ENCODE measurements at regions not wholly inside any gene's neighbourhood (a gene's known extent, or its start where the extent isn't known, plus 50 kb on each side); places are given as distances from the start of the nearest gene placed in this dataset.

GRCh38 chr3:107919239-107919638 is 171.6 kb downstream of the CD47 start:
- TF ChIP-seq, protein P1, sequence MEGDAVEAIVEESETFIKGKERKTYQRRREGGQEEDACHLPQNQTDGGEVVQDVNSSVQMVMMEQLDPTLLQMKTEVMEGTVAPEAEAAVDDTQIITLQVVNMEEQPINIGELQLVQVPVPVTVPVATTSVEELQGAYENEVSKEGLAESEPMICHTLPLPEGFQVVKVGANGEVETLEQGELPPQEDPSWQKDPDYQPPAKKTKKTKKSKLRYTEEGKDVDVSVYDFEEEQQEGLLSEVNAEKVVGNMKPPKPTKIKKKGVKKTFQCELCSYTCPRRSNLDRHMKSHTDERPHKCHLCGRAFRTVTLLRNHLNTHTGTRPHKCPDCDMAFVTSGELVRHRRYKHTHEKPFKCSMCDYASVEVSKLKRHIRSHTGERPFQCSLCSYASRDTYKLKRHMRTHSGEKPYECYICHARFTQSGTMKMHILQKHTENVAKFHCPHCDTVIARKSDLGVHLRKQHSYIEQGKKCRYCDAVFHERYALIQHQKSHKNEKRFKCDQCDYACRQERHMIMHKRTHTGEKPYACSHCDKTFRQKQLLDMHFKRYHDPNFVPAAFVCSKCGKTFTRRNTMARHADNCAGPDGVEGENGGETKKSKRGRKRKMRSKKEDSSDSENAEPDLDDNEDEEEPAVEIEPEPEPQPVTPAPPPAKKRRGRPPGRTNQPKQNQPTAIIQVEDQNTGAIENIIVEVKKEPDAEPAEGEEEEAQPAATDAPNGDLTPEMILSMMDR (IDR thresholded peaks at IDR 0.05; ENCODE audit: insufficient read depth in 1 of 2, low read depth in 1 of 2, low read length in 1 of 2, severe bottlenecking in 1 of 2, unreplicated experiment in 1 of 2) = no peak
- Histone ChIP-seq H3K4me3 (ENCODE audit: low read depth, low read length) (no peak overlapping the region), H3K27me3 (replicated peaks; ENCODE audit: control insufficient read depth, insufficient read depth, low read length) (no peaks in the 10 kb centered on the region), H3K9me3 (no peaks in the 10 kb centered on the region), H3K4me1 (no peaks in the 10 kb centered on the region), H3K36me3 (ENCODE audit: control insufficient read depth, insufficient read depth, low read length) (no peaks in the 10 kb centered on the region)
- no TSS peak for BruUV-seq (replicated peaks)
- ChIA-PET CTCF (no interaction called here), POLR2A (no interaction called here)
- Mint-ChIP-seq H3K36me3 (ENCODE audit: insufficient read depth, unreplicated experiment) (no peaks in the 10 kb centered on the region), H3K9me3 (ENCODE audit: unreplicated experiment) (no peaks in the 10 kb centered on the region), H3K27ac (ENCODE audit: unreplicated experiment) (no peak overlapping the region), H3K4me1 (ENCODE audit: low read depth, unreplicated experiment) (no peaks in the 10 kb centered on the region), H3K27me3 (ENCODE audit: insufficient read depth, unreplicated experiment) (peaks cover 5% of the 10 kb centered on the region), H3K4me3 (ENCODE audit: unreplicated experiment) (no peak overlapping the region)
- intact Hi-C loops (cut with micrococcal nuclease; ENCODE audit: unreplicated experiment) = no loop called here
- DNase-seq = no peak

DNA sequence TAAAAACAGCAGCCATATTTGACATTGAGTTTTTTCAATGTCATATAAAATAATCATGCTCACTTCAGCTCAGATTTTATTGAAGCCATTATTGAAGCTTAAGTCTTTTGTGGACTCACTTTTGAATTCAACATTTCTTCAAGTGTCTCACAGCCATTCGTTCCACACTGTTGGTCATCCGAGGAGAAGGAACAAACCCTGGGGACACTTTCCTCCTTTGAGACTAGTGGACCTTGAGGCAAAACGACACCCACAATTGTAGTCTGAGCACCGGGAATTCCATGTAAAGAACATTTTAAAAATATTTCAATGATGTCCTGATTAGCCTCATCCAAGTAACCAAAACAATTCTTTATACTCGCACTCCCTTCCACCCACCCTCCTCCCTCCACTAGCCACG is 174.7 kb downstream of the CD47 start:
- TF ChIP-seq, protein P1 (IDR thresholded peaks at IDR 0.05; ENCODE audit: insufficient read depth in 1 of 2, low read depth in 1 of 2, low read length in 1 of 2, severe bottlenecking in 1 of 2, unreplicated experiment in 1 of 2) = no peak
- Mint-ChIP-seq H3K36me3 (ENCODE audit: insufficient read depth, unreplicated experiment) (no peaks in the 10 kb centered on the region), H3K4me3 (ENCODE audit: unreplicated experiment) (no peak overlapping the region), H3K9me3 (ENCODE audit: unreplicated experiment) (no peaks in the 10 kb centered on the region), H3K4me1 (ENCODE audit: low read depth, unreplicated experiment) (no peaks in the 10 kb centered on the region), H3K27me3 (ENCODE audit: insufficient read depth, unreplicated experiment) (no peaks in the 10 kb centered on the region), H3K27ac (ENCODE audit: unreplicated experiment) (no peak overlapping the region)
- Histone ChIP-seq H3K9me3 (no peaks in the 10 kb centered on the region), H3K36me3 (ENCODE audit: control insufficient read depth, insufficient read depth, low read length) (no peaks in the 10 kb centered on the region), H3K4me3 (ENCODE audit: low read depth, low read length) (no peak overlapping the region), H3K4me1 (no peaks in the 10 kb centered on the region), H3K27me3 (replicated peaks; ENCODE audit: control insufficient read depth, insufficient read depth, low read length) (no peaks in the 10 kb centered on the region)
- CTCF ChIA-PET = no interaction called here
- no TSS peak for BruUV-seq (replicated peaks)
- intact Hi-C loops (cut with micrococcal nuclease; ENCODE audit: unreplicated experiment) = no loop called here
- DNase-seq = no peak
- POLR2A ChIA-PET = no interaction called here

GRCh38 chr3:107915706-107916105 is 175.1 kb downstream of the CD47 start:
- H3K4me3 Mint-ChIP-seq (ENCODE audit: unreplicated experiment) = no peak overlapping the region
- Histone ChIP-seq H3K4me3 (ENCODE audit: low read depth, low read length) (no peak overlapping the region), H3K36me3 (ENCODE audit: control insufficient read depth, insufficient read depth, low read length) (no peaks in the 10 kb centered on the region), H3K27me3 (replicated peaks; ENCODE audit: control insufficient read depth, insufficient read depth, low read length) (no peaks in the 10 kb centered on the region), H3K4me1 (no peaks in the 10 kb centered on the region), H3K9me3 (no peaks in the 10 kb centered on the region)
- no TSS peak for BruUV-seq (replicated peaks)
- ChIA-PET CTCF (no interaction called here), POLR2A (no interaction called here)
- no peaks in the 10 kb centered on the region for H3K27me3 Mint-ChIP-seq (ENCODE audit: insufficient read depth, unreplicated experiment)
- TF ChIP-seq, protein P1 (IDR thresholded peaks at IDR 0.05; ENCODE audit: insufficient read depth in 1 of 2, low read depth in 1 of 2, low read length in 1 of 2, severe bottlenecking in 1 of 2, unreplicated experiment in 1 of 2) = no peak
- intact Hi-C loops (cut with micrococcal nuclease; ENCODE audit: unreplicated experiment) = no loop called here
- H3K36me3 Mint-ChIP-seq (ENCODE audit: insufficient read depth, unreplicated experiment) = no peaks in the 10 kb centered on the region
- no peaks in the 10 kb centered on the region for H3K9me3 Mint-ChIP-seq (ENCODE audit: unreplicated experiment)
- DNase-seq = no peak
- no peaks in the 10 kb centered on the region for H3K4me1 Mint-ChIP-seq (ENCODE audit: low read depth, unreplicated experiment)
- no peak overlapping the region for H3K27ac Mint-ChIP-seq (ENCODE audit: unreplicated experiment)
